Activated CD4-positive, alpha-beta memory T cell treated with anti-CD3 and anti-CD28 coated beads for 36 hours (primary cell): ENCODE measurements at regions not wholly inside any gene's neighbourhood (a gene's known extent, or its start where the extent isn't known, plus 50 kb on each side); places are given as distances from the start of the nearest gene placed in this dataset.

Source experiments
- CTCF ChIA-PET: fragments of 350-600 bp; sonication (Branson Sonifier 250); formaldehyde crosslinking; loops from one replicate; lab custom pipeline; 2021; ENCODE audit warnings: antibody characterized with exemption, inconsistent platforms; lab: Charles Lee
- POLR2A ChIA-PET: fragments of 350-600 bp; sonication (Branson Sonifier 250); formaldehyde crosslinking; loops from one replicate; lab custom pipeline; 2021; ENCODE audit warnings: antibody characterized with exemption; lab: Charles Lee
- DNase-seq: peaks from one replicate; pipeline ENCODE4 v3.0.0-alpha.2; 2020
- H3K27ac Mint-ChIP-seq: one replicate; pipeline ENCODE4 v1.8.0; 2021; ENCODE audit warnings: mixed read lengths
- H3K27me3 Mint-ChIP-seq: one replicate; pipeline ENCODE4 v1.8.0; 2021; ENCODE audit warnings: mixed read lengths
- H3K36me3 Mint-ChIP-seq: one replicate; pipeline ENCODE4 v1.8.0; 2021; ENCODE audit warnings: mixed read lengths
- H3K4me1 Mint-ChIP-seq: one replicate; pipeline ENCODE4 v1.8.0; 2021; ENCODE audit warnings: low read depth, mixed read lengths
- H3K4me3 Mint-ChIP-seq: one replicate; pipeline ENCODE4 v1.8.0; 2021; ENCODE audit warnings: mild to moderate bottlenecking, mixed read lengths
- H3K9me3 Mint-ChIP-seq: one replicate; pipeline ENCODE4 v1.8.0; 2021; ENCODE audit warnings: mixed read lengths
- intact Hi-C: fragments of 100-400 bp; cut with micrococcal nuclease; formaldehyde crosslinking; loops from one replicate; pipeline ENCODE4 v1.15.1; 2023

DNA sequence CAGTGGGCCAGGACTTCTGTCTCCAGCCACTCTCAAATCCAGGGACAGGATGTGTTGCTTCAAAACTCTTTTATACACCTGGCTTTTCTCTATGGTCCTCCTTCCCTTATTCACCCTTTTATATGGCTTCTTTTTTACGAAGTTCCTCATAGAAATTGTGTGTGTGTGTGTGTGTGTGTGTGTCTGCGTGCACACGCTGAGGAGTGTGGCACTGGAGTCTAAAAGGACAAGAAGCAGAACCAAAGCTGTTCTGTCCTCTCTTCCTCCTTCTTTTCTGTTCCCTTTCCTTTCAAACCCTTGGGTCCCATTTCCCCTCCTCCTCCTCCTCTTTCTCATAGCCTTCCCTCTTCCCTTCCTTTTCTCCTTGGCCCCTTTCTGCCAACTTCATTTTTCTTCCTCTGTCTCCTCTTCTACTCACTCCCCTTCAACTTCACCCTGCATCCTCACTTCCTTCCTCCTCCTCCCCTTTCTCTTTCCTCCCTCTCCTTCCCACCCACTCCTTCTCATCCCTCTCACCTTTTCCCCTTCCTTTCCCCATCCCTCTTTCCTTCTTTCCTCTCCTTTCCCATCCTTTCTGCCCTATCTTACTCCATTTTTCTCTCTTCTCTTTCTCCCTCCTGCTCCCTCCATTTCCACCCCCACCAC is 360.5 kb downstream of the MID1IP1 start:
- DNase-seq, result no peak
- H3K36me3 Mint-ChIP-seq, result no peaks in the 10 kb centered on the region
- no peaks in the 10 kb centered on the region for H3K27me3 Mint-ChIP-seq
- peaks cover 37% of the 10 kb centered on the region for H3K4me1 Mint-ChIP-seq
- H3K9me3 Mint-ChIP-seq, result no peaks in the 10 kb centered on the region
- intact Hi-C loops, result loop anchor here (2.0 to 10.0 kb wide), 3 partner anchors 143 to 279 kb away; no protein-coding TSS in a partner anchor
- H3K4me3 Mint-ChIP-seq, result no peak overlapping the region
- H3K27ac Mint-ChIP-seq, result peak overlapping the region; percentile 28
- ChIA-PET CTCF (interaction anchor here (1.7 to 2.8 kb wide), 3 partner anchors 10 to 81 kb away, joined by 4 to 14 read pairs (median 8); no protein-coding TSS in a partner anchor), POLR2A (no interaction called here)

DNA sequence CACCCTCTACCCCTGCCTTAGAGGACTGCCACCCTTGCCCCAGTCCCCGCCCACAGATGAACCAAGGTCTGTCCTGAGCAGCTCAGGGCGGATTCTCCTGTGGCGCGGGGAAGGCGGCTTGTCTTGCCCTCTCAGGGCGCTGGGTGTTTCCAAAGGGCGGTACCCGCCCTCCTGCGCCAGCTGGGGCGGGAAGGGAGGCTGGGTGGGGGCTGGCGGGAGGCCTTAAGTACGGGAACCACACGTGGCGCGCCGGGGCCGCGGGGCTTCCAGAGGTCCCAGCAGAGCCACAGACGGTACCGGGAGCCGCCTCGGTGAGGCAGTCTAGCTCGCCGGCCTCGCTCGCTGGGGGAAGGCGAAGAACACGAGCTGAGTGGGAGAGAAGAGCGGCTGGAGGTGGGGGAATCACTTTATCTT is 361.1 kb downstream of the MID1IP1 start:
- POLR2A ChIA-PET, result interaction anchor here (1.3 kb wide), 1 partner anchor 11 kb away, joined by 3 read pairs; no protein-coding TSS in a partner anchor
- DNase-seq, result peak; percentile 66
- intact Hi-C loops, result loop anchor here (2.0 to 10.0 kb wide), 3 partner anchors 142 to 278 kb away; no protein-coding TSS in a partner anchor
- Mint-ChIP-seq H3K27me3 (no peaks in the 10 kb centered on the region), H3K27ac (peak overlapping the region; percentile 49), H3K9me3 (no peaks in the 10 kb centered on the region), H3K4me3 (peak overlapping the region; percentile 39), H3K4me1 (peaks cover 38% of the 10 kb centered on the region), H3K36me3 (no peaks in the 10 kb centered on the region)
- CTCF ChIA-PET, result interaction anchor here (0.7 to 2.8 kb wide), 8 partner anchors 10 to 80 kb away, joined by 3 to 14 read pairs (median 6); no protein-coding TSS in a partner anchor

DNA sequence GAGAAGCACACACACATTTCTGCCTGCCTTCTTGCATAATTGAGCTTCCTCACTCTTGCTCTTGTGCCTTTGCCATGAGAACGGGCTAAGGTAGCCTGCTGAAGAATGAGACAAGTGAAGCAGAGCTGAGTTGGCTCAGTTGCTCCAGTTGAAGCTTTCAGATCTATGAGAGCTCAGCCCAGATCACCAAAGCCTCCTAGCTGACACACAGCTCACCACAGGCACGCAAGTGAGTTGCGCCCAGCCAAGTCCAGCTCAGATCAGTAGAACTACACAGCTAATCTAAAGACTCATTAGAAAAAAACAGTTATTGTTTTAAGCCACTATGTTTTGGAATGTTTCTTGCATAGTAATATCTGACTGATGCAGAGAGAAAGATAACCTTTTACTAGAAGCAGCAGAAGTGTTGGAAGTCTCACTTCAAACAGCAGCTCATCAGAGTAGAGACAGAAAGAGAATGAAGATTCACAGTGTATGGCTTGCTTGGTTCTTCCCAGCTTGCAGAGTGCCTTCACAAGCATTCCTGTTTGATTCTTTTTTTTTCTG is 362.4 kb downstream of the MID1IP1 start:
- Mint-ChIP-seq H3K27me3 (no peaks in the 10 kb centered on the region), H3K36me3 (no peaks in the 10 kb centered on the region), H3K4me1 (peaks cover 46% of the 10 kb centered on the region), H3K9me3 (no peaks in the 10 kb centered on the region), H3K4me3 (no peak overlapping the region), H3K27ac (peak overlapping the region; percentile 76)
- CTCF ChIA-PET, result interaction anchor here (0.7 to 2.8 kb wide), 11 partner anchors 9 to 395 kb away, joined by 3 to 14 read pairs (median 4); no protein-coding TSS in a partner anchor
- POLR2A ChIA-PET, result interaction anchor here (1.0 to 1.3 kb wide), 6 partner anchors 10 to 147 kb away, joined by 3 to 5 read pairs (median 3); no protein-coding TSS in a partner anchor
- peak; percentile 70 for DNase-seq
- intact Hi-C loops, result loop anchor here (1.0 to 10.0 kb wide), 5 partner anchors 33 to 277 kb away; no protein-coding TSS in a partner anchor

DNA sequence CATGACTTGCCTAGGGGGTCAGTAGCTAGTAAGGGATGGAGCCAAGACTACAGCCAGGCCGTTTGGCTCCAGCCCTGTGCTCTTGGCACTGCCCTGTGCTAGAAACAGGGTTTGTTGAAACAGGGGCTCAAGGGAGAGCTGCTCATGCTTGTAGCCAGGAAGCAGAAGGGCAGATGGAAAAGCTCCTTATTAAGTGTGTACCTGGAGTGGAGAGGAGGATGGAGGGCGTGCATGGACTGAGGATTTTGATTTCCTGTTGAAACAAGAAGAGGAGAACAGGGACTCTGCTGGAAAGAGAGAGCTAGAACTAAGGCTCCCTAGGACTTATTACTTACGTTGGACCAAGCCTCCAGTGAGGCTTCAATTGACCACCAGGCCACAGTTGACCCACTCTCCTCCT is 363.0 kb downstream of the MID1IP1 start:
- Mint-ChIP-seq H3K4me1 (peaks cover 43% of the 10 kb centered on the region), H3K9me3 (no peaks in the 10 kb centered on the region), H3K27me3 (no peaks in the 10 kb centered on the region), H3K36me3 (no peaks in the 10 kb centered on the region), H3K4me3 (no peak overlapping the region), H3K27ac (peak overlapping the region; percentile 76)
- intact Hi-C loops, result loop anchor here (5.0 to 10.0 kb wide), 2 partner anchors 141 to 168 kb away; no protein-coding TSS in a partner anchor
- POLR2A ChIA-PET, result interaction anchor here (1.1 to 1.2 kb wide), 4 partner anchors 31 to 146 kb away, joined by 3 to 5 read pairs (median 3); no protein-coding TSS in a partner anchor
- CTCF ChIA-PET, result interaction anchor here (0.9 to 2.8 kb wide), 10 partner anchors 10 to 396 kb away, joined by 3 to 14 read pairs (median 4); no protein-coding TSS in a partner anchor
- no peak for DNase-seq

DNA sequence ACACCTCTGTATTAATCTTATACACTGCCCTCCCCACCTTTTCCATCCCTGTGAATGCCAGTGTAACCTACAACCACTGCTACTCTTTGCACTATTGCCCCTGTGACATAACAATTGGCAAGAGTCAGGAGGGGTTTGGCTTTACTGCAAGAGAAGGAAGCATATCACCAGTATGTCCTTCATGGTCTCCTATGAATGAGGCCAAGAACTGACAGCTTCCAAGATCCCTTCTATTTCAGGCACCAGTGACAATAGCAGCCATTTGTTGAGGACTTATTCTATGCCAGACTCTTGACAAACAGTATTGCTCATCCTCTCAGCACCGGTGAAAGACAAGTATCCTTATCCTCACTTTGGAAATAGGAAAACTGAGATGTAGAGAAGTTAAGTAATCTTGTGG is 363.9 kb downstream of the MID1IP1 start:
- Mint-ChIP-seq H3K27ac (no peak overlapping the region), H3K4me1 (peaks cover 43% of the 10 kb centered on the region), H3K4me3 (no peak overlapping the region), H3K27me3 (no peaks in the 10 kb centered on the region), H3K9me3 (no peaks in the 10 kb centered on the region), H3K36me3 (no peaks in the 10 kb centered on the region)
- POLR2A ChIA-PET, result no interaction called here
- intact Hi-C loops, result loop anchor here (10.0 kb wide), 1 partner anchor 140 kb away; no protein-coding TSS in a partner anchor
- CTCF ChIA-PET, result no interaction called here
- no peak for DNase-seq

DNA sequence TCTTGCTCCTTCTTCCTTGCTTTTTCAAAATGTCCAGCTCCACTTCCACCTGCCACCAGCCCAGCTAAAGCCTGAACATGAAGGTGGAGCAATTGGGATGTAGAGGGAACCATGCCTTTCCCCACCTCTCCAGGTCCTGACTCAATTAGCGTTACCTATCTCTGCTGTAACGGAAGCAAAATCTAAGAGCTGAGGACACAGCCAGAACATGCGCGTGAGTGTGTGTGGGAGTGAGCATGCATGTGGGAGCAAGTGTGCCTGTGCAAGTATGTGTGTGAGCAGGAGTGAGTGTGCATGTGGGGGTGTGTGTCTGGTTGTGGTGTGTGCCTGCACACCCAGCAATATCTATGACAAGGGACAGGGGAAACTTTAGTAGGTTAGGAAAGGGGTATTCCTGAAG is 364.5 kb downstream of the MID1IP1 start:
- peaks cover 43% of the 10 kb centered on the region for H3K4me1 Mint-ChIP-seq
- H3K27ac Mint-ChIP-seq, result no peak overlapping the region
- intact Hi-C loops, result loop anchor here (10.0 kb wide), 1 partner anchor 139 kb away; no protein-coding TSS in a partner anchor
- no peaks in the 10 kb centered on the region for H3K27me3 Mint-ChIP-seq
- H3K36me3 Mint-ChIP-seq, result no peaks in the 10 kb centered on the region
- H3K4me3 Mint-ChIP-seq, result no peak overlapping the region
- H3K9me3 Mint-ChIP-seq, result no peaks in the 10 kb centered on the region
- ChIA-PET POLR2A (no interaction called here), CTCF (no interaction called here)
- DNase-seq, result no peak

DNA sequence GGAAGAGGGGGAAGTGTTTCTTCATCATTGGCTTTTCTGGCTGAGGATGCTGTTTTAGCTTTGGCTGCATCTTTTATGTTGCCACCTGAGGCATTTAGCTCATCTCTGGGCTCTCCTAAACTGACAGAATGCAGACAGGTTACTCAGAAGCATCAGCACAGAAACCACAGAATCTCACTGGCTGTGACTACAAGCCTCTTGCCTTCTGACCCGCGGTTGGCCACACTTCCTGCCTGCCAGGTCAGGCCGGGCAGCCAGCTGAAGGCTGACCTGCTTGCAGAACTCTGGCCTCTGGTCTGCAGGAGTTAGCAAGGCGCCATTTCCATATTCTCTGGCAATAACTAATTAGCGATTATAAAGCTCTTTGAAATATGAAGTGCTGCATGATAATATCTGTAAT is 366.5 kb downstream of the MID1IP1 start:
- no peaks in the 10 kb centered on the region for H3K9me3 Mint-ChIP-seq
- intact Hi-C loops, result loop anchor here (10.0 kb wide), 1 partner anchor 137 kb away; no protein-coding TSS in a partner anchor
- peaks cover 33% of the 10 kb centered on the region for H3K4me1 Mint-ChIP-seq
- H3K27ac Mint-ChIP-seq, result no peak overlapping the region
- H3K4me3 Mint-ChIP-seq, result no peak overlapping the region
- no peaks in the 10 kb centered on the region for H3K27me3 Mint-ChIP-seq
- CTCF ChIA-PET, result no interaction called here
- DNase-seq, result peak; percentile 36
- POLR2A ChIA-PET, result no interaction called here
- no peaks in the 10 kb centered on the region for H3K36me3 Mint-ChIP-seq

DNA sequence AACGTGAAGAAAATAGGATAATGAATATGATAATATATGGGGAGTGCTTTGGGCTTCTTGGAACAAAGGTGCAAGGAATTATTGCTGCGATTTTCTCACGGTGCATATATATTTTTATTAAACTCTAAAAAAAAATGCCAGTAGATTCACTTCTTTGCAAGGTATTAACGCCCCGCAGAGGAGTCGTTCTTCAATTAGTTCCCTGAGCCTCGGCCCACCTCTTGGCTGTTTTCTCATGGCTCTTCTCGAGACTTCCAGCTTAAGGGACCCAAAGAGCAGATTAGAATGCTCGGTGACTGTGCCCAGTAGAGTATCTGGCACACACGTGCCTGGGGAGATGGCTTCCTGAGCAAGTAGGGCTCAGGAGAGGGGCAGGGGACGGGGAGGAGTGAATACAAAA is 367.4 kb downstream of the MID1IP1 start:
- no peak overlapping the region for H3K4me3 Mint-ChIP-seq
- intact Hi-C loops, result loop anchor here (10.0 kb wide), 1 partner anchor 136 kb away; no protein-coding TSS in a partner anchor
- H3K4me1 Mint-ChIP-seq, result peaks cover 25% of the 10 kb centered on the region
- no peaks in the 10 kb centered on the region for H3K36me3 Mint-ChIP-seq
- H3K9me3 Mint-ChIP-seq, result no peaks in the 10 kb centered on the region
- H3K27ac Mint-ChIP-seq, result no peak overlapping the region
- ChIA-PET POLR2A (no interaction called here), CTCF (no interaction called here)
- no peaks in the 10 kb centered on the region for H3K27me3 Mint-ChIP-seq
- DNase-seq, result no peak

DNA sequence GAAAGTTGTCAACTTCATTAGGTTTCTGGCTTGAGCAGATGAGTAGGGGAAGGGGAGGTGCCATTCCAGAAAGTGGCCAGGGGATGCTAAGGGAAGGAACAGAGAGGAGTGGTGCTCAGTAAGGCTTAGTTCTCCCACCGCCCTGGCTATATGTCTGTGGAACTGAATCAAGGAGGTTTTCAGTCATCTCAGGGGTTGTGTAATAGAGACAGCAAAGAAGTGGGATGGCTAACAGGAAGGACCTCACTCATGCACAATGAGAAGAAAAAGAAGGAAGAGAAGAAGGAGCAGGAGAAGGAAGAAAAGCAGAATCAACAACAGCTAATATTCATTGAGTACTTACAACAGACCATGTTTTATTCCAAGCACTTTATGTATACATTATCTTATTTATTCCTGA is 368.7 kb downstream of the MID1IP1 start:
- H3K27ac Mint-ChIP-seq, result no peak overlapping the region
- no peak overlapping the region for H3K4me3 Mint-ChIP-seq
- ChIA-PET POLR2A (no interaction called here), CTCF (no interaction called here)
- no peaks in the 10 kb centered on the region for H3K36me3 Mint-ChIP-seq
- no peaks in the 10 kb centered on the region for H3K27me3 Mint-ChIP-seq
- H3K4me1 Mint-ChIP-seq, result peaks cover 27% of the 10 kb centered on the region
- intact Hi-C loops, result loop anchor here (10.0 kb wide), 1 partner anchor 135 kb away; no protein-coding TSS in a partner anchor
- H3K9me3 Mint-ChIP-seq, result no peaks in the 10 kb centered on the region
- DNase-seq, result no peak

DNA sequence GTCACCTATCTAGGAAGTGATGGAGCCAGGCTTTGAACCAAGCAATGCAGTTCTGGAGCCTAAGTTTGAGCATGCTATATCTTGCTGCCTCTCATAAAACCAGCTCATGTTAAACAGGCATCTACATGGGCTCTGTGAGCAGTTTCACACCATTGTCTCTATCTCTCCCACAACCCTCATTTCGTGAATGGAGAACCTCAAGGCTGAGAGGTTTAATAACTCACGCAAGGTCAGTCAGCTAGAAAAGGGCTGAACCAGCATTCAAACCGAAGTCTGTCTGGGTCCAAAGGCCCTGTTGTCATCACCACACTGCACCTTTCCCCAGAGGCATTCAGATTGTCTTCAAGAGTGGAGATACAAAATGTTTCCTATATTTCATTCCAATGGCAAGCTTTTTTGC is 369.2 kb downstream of the MID1IP1 start:
- Mint-ChIP-seq H3K27me3 (no peaks in the 10 kb centered on the region), H3K4me3 (no peak overlapping the region), H3K27ac (no peak overlapping the region), H3K4me1 (peaks cover 29% of the 10 kb centered on the region), H3K36me3 (no peaks in the 10 kb centered on the region), H3K9me3 (no peaks in the 10 kb centered on the region)
- intact Hi-C loops, result no loop called here
- POLR2A ChIA-PET, result no interaction called here
- no peak for DNase-seq
- CTCF ChIA-PET, result no interaction called here

DNA sequence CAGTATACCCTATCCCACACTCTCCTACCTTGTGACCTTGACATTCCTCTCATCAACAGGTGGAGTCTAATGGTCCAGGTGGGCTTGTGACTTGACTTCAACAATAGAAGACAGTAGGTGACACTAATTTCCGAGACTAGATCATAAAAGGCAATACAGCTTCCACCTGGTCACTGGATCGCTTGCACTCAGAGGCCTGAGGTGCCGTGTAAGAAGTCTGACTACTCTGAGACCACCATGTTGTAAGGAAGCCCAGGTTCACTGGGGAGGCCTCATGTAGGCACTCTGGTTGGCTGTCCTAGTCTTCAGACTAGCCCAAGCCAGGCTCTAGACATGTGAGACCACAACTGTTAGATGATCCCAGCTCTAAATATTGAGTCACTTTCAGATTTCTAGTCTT is 370.4 kb downstream of the MID1IP1 start:
- intact Hi-C loops, result no loop called here
- POLR2A ChIA-PET, result no interaction called here

More for the DNA sequence above, 370.4 kb downstream of the MID1IP1 start:
- Mint-ChIP-seq H3K4me3 (no peak overlapping the region), H3K27ac (no peak overlapping the region), H3K9me3 (no peaks in the 10 kb centered on the region), H3K27me3 (no peaks in the 10 kb centered on the region), H3K36me3 (no peaks in the 10 kb centered on the region), H3K4me1 (peaks cover 31% of the 10 kb centered on the region)
- DNase-seq, result no peak
- CTCF ChIA-PET, result no interaction called here
